Neural progenitor cell (in vitro differentiated cells): ENCODE measurements at regions not wholly inside any gene's neighbourhood (a gene's known extent, or its start where the extent isn't known, plus 50 kb on each side); places are given as distances from the start of the nearest gene placed in this dataset.

Experiments
- DNase-seq: peaks from one replicate; pipeline ENCODE4 v3.0.0-alpha.2; 2016; ENCODE audit warnings: low spot score
- H2AFZ ChIP-seq: fragments of 200-600 bp; sonication (generic); replicated peaks from 2 replicates; pipeline ENCODE4 v1.6.1; 2016; ENCODE audit warnings: antibody characterized with exemption
- H3F3A ChIP-seq: fragments of 200-600 bp; sonication (generic); 2 replicates; pipeline ENCODE4 v1.6.1; 2016; ENCODE audit warnings: antibody characterized with exemption, low read depth
- H3K27ac ChIP-seq: fragments of 200-600 bp; sonication (generic); 2 replicates; pipeline ENCODE4 v1.5.1; 2016; ENCODE audit warnings: mild to moderate bottlenecking
- H3K27me3 ChIP-seq: fragments of 200-600 bp; sonication (generic); 2 replicates; pipeline ENCODE4 v1.6.1; 2016; ENCODE audit warnings: mild to moderate bottlenecking, moderate library complexity
- H3K36me3 ChIP-seq: fragments of 200-600 bp; sonication (generic); 2 replicates; pipeline ENCODE4 v1.5.1; 2016
- H3K4me1 ChIP-seq: fragments of 200-600 bp; sonication (generic); 2 replicates; pipeline ENCODE4 v1.6.1; 2016; ENCODE audit warnings: mixed run types
- H3K4me2 ChIP-seq: fragments of 200-600 bp; sonication (generic); 2 replicates; pipeline ENCODE4 v1.6.1; 2016
- H3K4me3 ChIP-seq: fragments of 200-600 bp; sonication (generic); 2 replicates; pipeline ENCODE4 v1.5.1; 2016
- H3K79me2 ChIP-seq: fragments of 200-600 bp; sonication (generic); 2 replicates; pipeline ENCODE4 v1.6.1; 2016; ENCODE audit warnings: low read depth
- H3K9ac ChIP-seq: fragments of 200-600 bp; sonication (generic); 2 replicates; pipeline ENCODE4 v1.6.1; 2016
- H3K9me3 ChIP-seq: fragments of 200-600 bp; sonication (generic); 2 replicates; pipeline ENCODE4 v1.5.1; 2016; ENCODE audit warnings: low read depth
- H4K20me1 ChIP-seq: fragments of 200-600 bp; sonication (generic); 2 replicates; pipeline ENCODE4 v1.6.1; 2016; ENCODE audit warnings: low read depth
- H3K27ac Mint-ChIP-seq: 3 replicates; pipeline ENCODE4 v1.8.0; 2021; ENCODE audit warnings: mixed read lengths
- H3K27me3 Mint-ChIP-seq: 2 replicates; pipeline ENCODE4 v1.8.0; 2022; ENCODE audit warnings: low read depth, mild to moderate bottlenecking, inconsistent platforms, moderate library complexity, mixed read lengths; ENCODE audit not compliant: insufficient read depth
- H3K36me3 Mint-ChIP-seq: 3 replicates; pipeline ENCODE4 v1.8.0; 2021; ENCODE audit warnings: mixed read lengths
- H3K4me1 Mint-ChIP-seq: 3 replicates; pipeline ENCODE4 v1.8.0; 2021; ENCODE audit warnings: mixed read lengths
- H3K4me3 Mint-ChIP-seq: 3 replicates; pipeline ENCODE4 v1.8.0; 2021; ENCODE audit warnings: mild to moderate bottlenecking, moderate library complexity, mixed read lengths
- H3K9me3 Mint-ChIP-seq: 3 replicates; pipeline ENCODE4 v1.8.0; 2020; ENCODE audit warnings: mixed read lengths
- CTCF ChIP-seq: fragments of 200-600 bp; sonication (generic); IDR thresholded peaks from 2 replicates; pipeline ENCODE4 v1.5.1; 2017; ENCODE audit warnings: antibody characterized with exemption, mild to moderate bottlenecking
- EZH2 ChIP-seq: fragments of 200-600 bp; sonication (generic); IDR thresholded peaks from 2 replicates; pipeline ENCODE4 v1.6.1; 2017; ENCODE audit warnings: antibody characterized with exemption, mild to moderate bottlenecking, moderate library complexity
- EZH2phosphoT487 ChIP-seq: fragments of 200-600 bp; sonication (generic); IDR thresholded peaks from 2 replicates; pipeline ENCODE4 v1.6.1; 2017; ENCODE audit warnings: antibody characterized with exemption

GRCh38 chrX:80170581-80170980 lies 156.0 kb downstream of the TBX22 start:
- Histone ChIP-seq H2AFZ (no peak overlapping the region), H3F3A (no peaks in the 10 kb centered on the region), H3K36me3 (no peaks in the 10 kb centered on the region), H3K27ac (no peak overlapping the region), H3K27me3 (no peaks in the 10 kb centered on the region), H3K79me2 (no peaks in the 10 kb centered on the region), H3K4me3 (no peak overlapping the region), H4K20me1 (no peaks in the 10 kb centered on the region), H3K9me3 (no peaks in the 10 kb centered on the region), H3K4me2 (no peak overlapping the region), H3K9ac (no peak overlapping the region), H3K4me1 (no peaks in the 10 kb centered on the region)
- Mint-ChIP-seq H3K4me1 (no peaks in the 10 kb centered on the region), H3K27me3 (peaks cover under 1% of the 10 kb centered on the region), H3K9me3 (peaks cover 7% of the 10 kb centered on the region), H3K4me3 (no peak overlapping the region), H3K36me3 (no peaks in the 10 kb centered on the region), H3K27ac (no peak overlapping the region)
- TF ChIP-seq EZH2phosphoT487: no peak
- no peak for TF ChIP-seq CTCF
- TF ChIP-seq EZH2: no peak
- no peak for DNase-seq

GRCh38 chrX:80173261-80173660 lies 158.7 kb downstream of the TBX22 start:
- no peak for TF ChIP-seq CTCF
- no peak for TF ChIP-seq EZH2phosphoT487
- no peak for TF ChIP-seq EZH2
- no peaks in the 10 kb centered on the region for H4K20me1 ChIP-seq

DNA sequence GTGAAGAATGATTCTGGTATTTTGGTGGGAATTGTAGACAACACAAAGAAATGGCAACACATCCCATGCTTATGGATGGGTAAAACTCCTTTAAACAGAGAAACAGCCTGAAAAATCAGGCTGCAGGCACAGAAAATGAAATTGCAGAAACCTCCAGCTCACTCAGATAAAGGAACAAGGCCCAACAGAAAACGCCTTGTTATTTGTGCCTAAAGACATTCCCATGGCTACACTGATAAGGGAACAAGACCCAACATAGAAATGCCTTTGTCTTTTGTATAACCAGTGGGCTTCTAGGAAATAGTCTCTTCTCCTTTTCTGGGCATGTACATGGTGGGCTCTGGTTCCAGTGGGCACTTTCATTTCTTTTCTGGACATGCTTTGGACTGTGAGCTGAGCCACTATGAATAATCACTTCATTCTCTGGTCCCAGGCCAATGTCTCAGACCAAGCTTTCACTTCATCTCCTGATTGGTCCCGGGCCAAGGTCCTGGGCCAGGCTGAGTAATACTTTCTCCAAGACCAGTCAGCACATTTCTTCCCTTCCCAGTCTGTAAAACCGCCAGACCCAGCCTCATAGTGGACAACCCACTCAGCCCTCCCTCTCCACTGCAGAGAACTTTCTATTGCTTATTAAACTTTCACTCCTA lies 160.5 kb downstream of the TBX22 start:
- H3K4me2 ChIP-seq: no peak overlapping the region
- no peak for DNase-seq
- no peaks in the 10 kb centered on the region for H4K20me1 ChIP-seq
- TF ChIP-seq EZH2phosphoT487 (no peak), CTCF (no peak), EZH2 (no peak)
- H3K27me3 ChIP-seq: no peaks in the 10 kb centered on the region
- Mint-ChIP-seq H3K27me3 (peaks cover 2% of the 10 kb centered on the region), H3K27ac (no peak overlapping the region), H3K4me3 (no peak overlapping the region), H3K36me3 (no peaks in the 10 kb centered on the region), H3K4me1 (no peaks in the 10 kb centered on the region), H3K9me3 (peaks cover 4% of the 10 kb centered on the region)
- H3K4me1 ChIP-seq: no peaks in the 10 kb centered on the region
- no peaks in the 10 kb centered on the region for H3K9me3 ChIP-seq
- no peaks in the 10 kb centered on the region for H3K79me2 ChIP-seq
- no peak overlapping the region for H3K27ac ChIP-seq
- H3K4me3 ChIP-seq: no peak overlapping the region
- H3K9ac ChIP-seq: no peak overlapping the region
- H3F3A ChIP-seq: no peaks in the 10 kb centered on the region
- H3K36me3 ChIP-seq: no peaks in the 10 kb centered on the region
- no peak overlapping the region for H2AFZ ChIP-seq

More at GRCh38 chrX:80173261-80173660, 158.7 kb downstream of the TBX22 start:
- no peak overlapping the region for H3K4me3 ChIP-seq
- peaks cover 2% of the 10 kb centered on the region for H3K27me3 Mint-ChIP-seq
- no peak for DNase-seq
- no peak overlapping the region for H2AFZ ChIP-seq
- H3K27ac Mint-ChIP-seq: no peak overlapping the region
- no peaks in the 10 kb centered on the region for H3K27me3 ChIP-seq
- H3K9me3 ChIP-seq: no peaks in the 10 kb centered on the region
- H3K4me2 ChIP-seq: no peak overlapping the region
- H3K9me3 Mint-ChIP-seq: peaks cover 4% of the 10 kb centered on the region
- no peak overlapping the region for H3K9ac ChIP-seq
- no peak overlapping the region for H3K4me3 Mint-ChIP-seq
- H3K79me2 ChIP-seq: no peaks in the 10 kb centered on the region
- no peaks in the 10 kb centered on the region for H3K36me3 ChIP-seq
- H3K27ac ChIP-seq: no peak overlapping the region
- no peaks in the 10 kb centered on the region for H3F3A ChIP-seq
- no peaks in the 10 kb centered on the region for H3K36me3 Mint-ChIP-seq
- no peaks in the 10 kb centered on the region for H3K4me1 Mint-ChIP-seq
- no peaks in the 10 kb centered on the region for H3K4me1 ChIP-seq
